GM23338 (cell line): ENCODE measurements at regions not wholly inside any gene's neighbourhood (a gene's known extent, or its start where the extent isn't known, plus 50 kb on each side); places are given as distances from the start of the nearest gene placed in this dataset.

Source experiments
- ATAC-seq: fragments of 200-7000 bp; cut with Tn5 transposase; 3 replicates; pipeline ENCODE4 v1.9.1; 2020
- DNase-seq: peaks from one replicate; pipeline ENCODE4 v3.0.0-alpha.2; 2015; ENCODE audit warnings: low spot score
- H2AFZ ChIP-seq: fragments of 200-600 bp; sonication (generic); 2 replicates; pipeline ENCODE4 v1.8.0; 2016; ENCODE audit warnings: antibody characterized with exemption, mild to moderate bottlenecking, moderate library complexity
- H3F3A ChIP-seq: fragments of 200-600 bp; sonication (generic); replicated peaks from 2 replicates; pipeline ENCODE4 v1.8.0; 2017; ENCODE audit warnings: antibody characterized with exemption, mixed run types, low read depth
- H3K27ac ChIP-seq: fragments of 200-600 bp; sonication (generic); 2 replicates; pipeline ENCODE4 v1.6.1; 2016; ENCODE audit warnings: low read depth
- H3K27me3 ChIP-seq: fragments of 200-600 bp; sonication (generic); 2 replicates; pipeline ENCODE4 v1.8.0; 2016; ENCODE audit warnings: mild to moderate bottlenecking, mixed run types, moderate library complexity; ENCODE audit not compliant: insufficient read depth
- H3K36me3 ChIP-seq: fragments of 200-600 bp; sonication (generic); 2 replicates; pipeline ENCODE4 v1.8.0; 2016; ENCODE audit warnings: mild to moderate bottlenecking; ENCODE audit not compliant: insufficient read depth
- H3K4me1 ChIP-seq: fragments of 200-600 bp; sonication (generic); 2 replicates; pipeline ENCODE4 v1.8.0; 2016; ENCODE audit warnings: mild to moderate bottlenecking, moderate library complexity; ENCODE audit not compliant: insufficient read depth
- H3K4me2 ChIP-seq: fragments of 200-600 bp; sonication (generic); 2 replicates; pipeline ENCODE4 v1.7.1; 2017; ENCODE audit warnings: mixed run types
- H3K4me3 ChIP-seq: fragments of 200-600 bp; sonication (generic); 2 replicates; pipeline ENCODE4 v1.6.1; 2016; ENCODE audit warnings: mixed run types
- H3K79me2 ChIP-seq: fragments of 200-600 bp; sonication (generic); replicated peaks from 2 replicates; pipeline ENCODE4 v1.8.0; 2017; ENCODE audit warnings: mild to moderate bottlenecking; ENCODE audit not compliant: insufficient read depth
- H3K9me2 ChIP-seq: fragments of 200-600 bp; sonication (generic); 2 replicates; pipeline ENCODE4 v1.8.0; 2017; ENCODE audit not compliant: insufficient read depth
- H4K20me1 ChIP-seq: fragments of 200-600 bp; sonication (generic); replicated peaks from 2 replicates; pipeline ENCODE4 v1.8.0; 2017; ENCODE audit warnings: mild to moderate bottlenecking; ENCODE audit not compliant: insufficient read depth
- H3K27ac Mint-ChIP-seq: 2 replicates; pipeline ENCODE4 v1.8.0; 2020; ENCODE audit warnings: inconsistent platforms, mild to moderate bottlenecking, moderate library complexity, mixed read lengths
- H3K27me3 Mint-ChIP-seq: 3 replicates; pipeline ENCODE4 v1.8.0; 2022; ENCODE audit warnings: low read depth, mild to moderate bottlenecking, moderate library complexity, mixed read lengths, inconsistent platforms; ENCODE audit not compliant: insufficient read depth, poor library complexity
- H3K36me3 Mint-ChIP-seq: 3 replicates; pipeline ENCODE4 v1.8.0; 2021; ENCODE audit warnings: low read depth, mild to moderate bottlenecking, inconsistent platforms, moderate library complexity, mixed read lengths
- H3K4me1 Mint-ChIP-seq: 3 replicates; pipeline ENCODE4 v1.8.0; 2020; ENCODE audit warnings: mild to moderate bottlenecking, inconsistent platforms, mixed read lengths
- H3K4me3 Mint-ChIP-seq: 3 replicates; pipeline ENCODE4 v1.8.0; 2021; ENCODE audit warnings: moderate library complexity, mild to moderate bottlenecking, inconsistent platforms, mixed read lengths
- H3K9me3 Mint-ChIP-seq: 3 replicates; pipeline ENCODE4 v1.8.0; 2020; ENCODE audit warnings: moderate library complexity, mild to moderate bottlenecking, inconsistent platforms, mixed read lengths
- ZNF114 ChIP-seq: fragments of 250-450 bp; sonication (Bioruptor Pico); IDR thresholded peaks from 2 replicates; pipeline ENCODE4 v1.5.0; 2020; ENCODE audit warnings: mild to moderate bottlenecking, moderate library complexity
- ZNF331 ChIP-seq: fragments of 250-450 bp; sonication (Bioruptor Pico); IDR thresholded peaks from 2 replicates; pipeline ENCODE4 v1.5.0; 2020; ENCODE audit warnings: low read depth, mild to moderate bottlenecking, moderate library complexity
- ZNF462 ChIP-seq: fragments of 250-450 bp; sonication (Bioruptor Pico); IDR thresholded peaks from 2 replicates; pipeline ENCODE4 v1.5.0; 2020; ENCODE audit warnings: mild to moderate bottlenecking, moderate library complexity
- TF ChIP-seq, protein P1 (sequence below): IDR thresholded peaks from one replicate; pipeline ENCODE4 v1.6.1; 2018; ENCODE audit warnings: antibody characterized with exemption; ENCODE audit not compliant: unreplicated experiment
- TF ChIP-seq, protein P2 (sequence below): IDR thresholded peaks from 2 replicates; pipeline ENCODE4 v1.6.1; 2016; ENCODE audit warnings: antibody characterized with exemption

- DNase-seq (no peak), ATAC-seq (no peak)
- Histone ChIP-seq H3K27ac (no peak overlapping the region), H4K20me1 (no peaks in the 10 kb centered on the region), H3K4me1 (no peaks in the 10 kb centered on the region), H3K79me2 (no peaks in the 10 kb centered on the region), H3K27me3 (no peaks in the 10 kb centered on the region), H3K36me3 (no peaks in the 10 kb centered on the region), H3K4me2 (no peak overlapping the region), H3K4me3 (no peak overlapping the region), H3K9me2 (no peaks in the 10 kb centered on the region), H2AFZ (no peak overlapping the region), H3F3A (no peaks in the 10 kb centered on the region)
- no peaks in the 10 kb centered on the region for H3K9me3 Mint-ChIP-seq
- no peaks in the 10 kb centered on the region for H3K4me1 Mint-ChIP-seq
- H3K27ac Mint-ChIP-seq = no peak overlapping the region
- no peak overlapping the region for H3K4me3 Mint-ChIP-seq
- no peaks in the 10 kb centered on the region for H3K27me3 Mint-ChIP-seq
- TF ChIP-seq, protein P1, sequence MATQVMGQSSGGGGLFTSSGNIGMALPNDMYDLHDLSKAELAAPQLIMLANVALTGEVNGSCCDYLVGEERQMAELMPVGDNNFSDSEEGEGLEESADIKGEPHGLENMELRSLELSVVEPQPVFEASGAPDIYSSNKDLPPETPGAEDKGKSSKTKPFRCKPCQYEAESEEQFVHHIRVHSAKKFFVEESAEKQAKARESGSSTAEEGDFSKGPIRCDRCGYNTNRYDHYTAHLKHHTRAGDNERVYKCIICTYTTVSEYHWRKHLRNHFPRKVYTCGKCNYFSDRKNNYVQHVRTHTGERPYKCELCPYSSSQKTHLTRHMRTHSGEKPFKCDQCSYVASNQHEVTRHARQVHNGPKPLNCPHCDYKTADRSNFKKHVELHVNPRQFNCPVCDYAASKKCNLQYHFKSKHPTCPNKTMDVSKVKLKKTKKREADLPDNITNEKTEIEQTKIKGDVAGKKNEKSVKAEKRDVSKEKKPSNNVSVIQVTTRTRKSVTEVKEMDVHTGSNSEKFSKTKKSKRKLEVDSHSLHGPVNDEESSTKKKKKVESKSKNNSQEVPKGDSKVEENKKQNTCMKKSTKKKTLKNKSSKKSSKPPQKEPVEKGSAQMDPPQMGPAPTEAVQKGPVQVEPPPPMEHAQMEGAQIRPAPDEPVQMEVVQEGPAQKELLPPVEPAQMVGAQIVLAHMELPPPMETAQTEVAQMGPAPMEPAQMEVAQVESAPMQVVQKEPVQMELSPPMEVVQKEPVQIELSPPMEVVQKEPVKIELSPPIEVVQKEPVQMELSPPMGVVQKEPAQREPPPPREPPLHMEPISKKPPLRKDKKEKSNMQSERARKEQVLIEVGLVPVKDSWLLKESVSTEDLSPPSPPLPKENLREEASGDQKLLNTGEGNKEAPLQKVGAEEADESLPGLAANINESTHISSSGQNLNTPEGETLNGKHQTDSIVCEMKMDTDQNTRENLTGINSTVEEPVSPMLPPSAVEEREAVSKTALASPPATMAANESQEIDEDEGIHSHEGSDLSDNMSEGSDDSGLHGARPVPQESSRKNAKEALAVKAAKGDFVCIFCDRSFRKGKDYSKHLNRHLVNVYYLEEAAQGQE = no peak
- no peak for TF ChIP-seq ZNF114 (CRISPR knock-in tag)
- TF ChIP-seq, protein P2, sequence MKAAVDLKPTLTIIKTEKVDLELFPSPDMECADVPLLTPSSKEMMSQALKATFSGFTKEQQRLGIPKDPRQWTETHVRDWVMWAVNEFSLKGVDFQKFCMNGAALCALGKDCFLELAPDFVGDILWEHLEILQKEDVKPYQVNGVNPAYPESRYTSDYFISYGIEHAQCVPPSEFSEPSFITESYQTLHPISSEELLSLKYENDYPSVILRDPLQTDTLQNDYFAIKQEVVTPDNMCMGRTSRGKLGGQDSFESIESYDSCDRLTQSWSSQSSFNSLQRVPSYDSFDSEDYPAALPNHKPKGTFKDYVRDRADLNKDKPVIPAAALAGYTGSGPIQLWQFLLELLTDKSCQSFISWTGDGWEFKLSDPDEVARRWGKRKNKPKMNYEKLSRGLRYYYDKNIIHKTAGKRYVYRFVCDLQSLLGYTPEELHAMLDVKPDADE = no peak
- no peak for TF ChIP-seq ZNF462
- no peak for TF ChIP-seq ZNF331 (CRISPR knock-in tag)
- no peaks in the 10 kb centered on the region for H3K36me3 Mint-ChIP-seq
Observed at GRCh38 chr2:18724371-18725145, 135.2 kb upstream of the NT5C1B start.
